HG03354 (cell line): ENCODE measurements at regions not wholly inside any gene's neighbourhood (a gene's known extent, or its start where the extent isn't known, plus 50 kb on each side); places are given as distances from the start of the nearest gene placed in this dataset.

Source experiments
- ATAC-seq: cut with Tn5 transposase; IDR thresholded peaks from one replicate; pipeline ENCODE4 v1.9.1; 2021; ENCODE audit warnings: mild to moderate bottlenecking; ENCODE audit not compliant: unreplicated experiment, poor library complexity, severe bottlenecking

GRCh38 chr18:67652288-67652687 lies 135.8 kb upstream of the DSEL start:
- no peak for ATAC-seq

GRCh38 chr18:67651438-67651837 lies 134.9 kb upstream of the DSEL start:
- ATAC-seq, result no peak

GRCh38 chr18:67650686-67651385 lies 134.3 kb upstream of the DSEL start:
- ATAC-seq, result no peak

GRCh38 chr18:67646890-67647289 lies 130.4 kb upstream of the DSEL start:
- ATAC-seq, result no peak

- ATAC-seq, result no peak
Observed at GRCh38 chr18:67644226-67644625, 127.7 kb upstream of the DSEL start.

- no peak for ATAC-seq
Observed at GRCh38 chr18:67639872-67640271, 123.4 kb upstream of the DSEL start.

GRCh38 chr18:67636597-67637385 lies 120.3 kb upstream of the DSEL start:
- no peak for ATAC-seq

GRCh38 chr18:67634631-67635338 lies 118.3 kb upstream of the DSEL start:
- ATAC-seq, result no peak

- no peak for ATAC-seq
Observed at GRCh38 chr18:67633939-67634338, 117.4 kb upstream of the DSEL start.

- ATAC-seq, result no peak
Observed at GRCh38 chr18:67621906-67622305, 105.4 kb upstream of the DSEL start.

- ATAC-seq, result no peak
Observed at GRCh38 chr18:67621049-67621713, 104.7 kb upstream of the DSEL start.

- no peak for ATAC-seq
Observed at GRCh38 chr18:67618061-67618460, 101.5 kb upstream of the DSEL start.

- ATAC-seq, result no peak
Observed at GRCh38 chr18:67615876-67616275, 99.4 kb upstream of the DSEL start.

GRCh38 chr18:67613731-67614130 lies 97.2 kb upstream of the DSEL start:
- ATAC-seq, result no peak

- ATAC-seq, result no peak
Observed at GRCh38 chr18:67612281-67612680, 95.8 kb upstream of the DSEL start.

GRCh38 chr18:67608615-67609273 lies 92.2 kb upstream of the DSEL start:
- no peak for ATAC-seq

GRCh38 chr18:67608191-67608590 lies 91.7 kb upstream of the DSEL start:
- no peak for ATAC-seq

- ATAC-seq, result no peak
Observed at GRCh38 chr18:67600181-67601180, 84.0 kb upstream of the DSEL start.

GRCh38 chr18:67599277-67599676 lies 82.8 kb upstream of the DSEL start:
- no peak for ATAC-seq
